Right atrium auricular region (tissue), 2 donors: ENCODE measurements at regions not wholly inside any gene's neighbourhood (a gene's known extent, or its start where the extent isn't known, plus 50 kb on each side); places are given as distances from the start of the nearest gene placed in this dataset.

Source experiments
- DNase-seq: peaks from one replicate; pipeline ENCODE4 v3.0.0-alpha.2; 2019; ENCODE audit warnings: low spot score
- H3K27ac ChIP-seq, 2 donors: fragments of 200-600 bp; sonication (generic); 1 replicate in 1 of 2; 2 replicates in 1 of 2; pipeline ENCODE4 v1.5.1; 2016 to 2019
- H3K27me3 ChIP-seq, 2 donors: fragments of 200-600 bp; sonication (generic); one replicate each; pipeline versions ENCODE4 v1.5.1 to v1.6.0; 2017 to 2019
- H3K36me3 ChIP-seq: fragments of 200-600 bp; sonication (generic); one replicate; pipeline ENCODE4 v1.5.1; 2016
- H3K4me1 ChIP-seq, 2 donors: fragments of 200-600 bp; sonication (generic); one replicate each; pipeline versions ENCODE4 v1.5.1 to v1.6.0; 2017 to 2019
- H3K4me3 ChIP-seq, 2 donors: fragments of 200-600 bp; sonication (generic); 1 replicate in 1 of 2; 2 replicates in 1 of 2; pipeline ENCODE4 v1.5.1; 2017 to 2019; ENCODE audit warnings: mild to moderate bottlenecking in 1 of 2, moderate library complexity in 1 of 2
- H3K9me3 ChIP-seq, 2 donors: fragments of 200-600 bp; sonication (generic); one replicate each; pipeline ENCODE4 v1.5.1; 2019
- CTCF ChIP-seq, 2 donors: fragments of 200-600 bp; sonication (generic); IDR thresholded peaks; one replicate each; pipeline ENCODE4 v1.5.1; 2019; ENCODE audit warnings: antibody characterized with exemption in 2 of 2

DNA sequence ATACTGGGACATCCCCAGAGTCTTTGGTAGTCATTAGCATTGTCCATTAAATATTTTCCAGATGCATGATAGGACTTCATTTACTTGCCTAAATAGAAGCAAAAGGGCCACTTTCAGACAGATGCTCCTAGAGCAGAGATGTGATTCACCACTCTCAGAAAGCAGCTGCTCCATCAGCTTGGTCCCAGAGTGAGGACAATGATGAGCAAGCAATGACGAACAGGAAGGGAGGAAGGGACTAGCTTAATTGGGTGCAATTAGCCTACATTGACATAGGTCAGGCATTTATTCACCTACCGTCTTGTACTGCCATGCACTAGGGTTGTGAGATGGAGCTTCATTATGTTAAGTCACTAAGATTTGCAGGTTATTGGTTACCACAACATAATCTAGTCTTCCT is 85.1 kb upstream of the PLXNA2 start:
- H3K4me1 ChIP-seq = no peaks in the 10 kb centered on the region
- no peaks in the 10 kb centered on the region for H3K36me3 ChIP-seq
- no peaks in the 10 kb centered on the region for H3K9me3 ChIP-seq
- H3K27me3 ChIP-seq = no peaks in the 10 kb centered on the region
- no peak overlapping the region for H3K27ac ChIP-seq
- no peak overlapping the region for H3K4me3 ChIP-seq
- DNase-seq = no peak
- no peak for TF ChIP-seq CTCF (IDR thresholded peaks at IDR 0.05)

DNA sequence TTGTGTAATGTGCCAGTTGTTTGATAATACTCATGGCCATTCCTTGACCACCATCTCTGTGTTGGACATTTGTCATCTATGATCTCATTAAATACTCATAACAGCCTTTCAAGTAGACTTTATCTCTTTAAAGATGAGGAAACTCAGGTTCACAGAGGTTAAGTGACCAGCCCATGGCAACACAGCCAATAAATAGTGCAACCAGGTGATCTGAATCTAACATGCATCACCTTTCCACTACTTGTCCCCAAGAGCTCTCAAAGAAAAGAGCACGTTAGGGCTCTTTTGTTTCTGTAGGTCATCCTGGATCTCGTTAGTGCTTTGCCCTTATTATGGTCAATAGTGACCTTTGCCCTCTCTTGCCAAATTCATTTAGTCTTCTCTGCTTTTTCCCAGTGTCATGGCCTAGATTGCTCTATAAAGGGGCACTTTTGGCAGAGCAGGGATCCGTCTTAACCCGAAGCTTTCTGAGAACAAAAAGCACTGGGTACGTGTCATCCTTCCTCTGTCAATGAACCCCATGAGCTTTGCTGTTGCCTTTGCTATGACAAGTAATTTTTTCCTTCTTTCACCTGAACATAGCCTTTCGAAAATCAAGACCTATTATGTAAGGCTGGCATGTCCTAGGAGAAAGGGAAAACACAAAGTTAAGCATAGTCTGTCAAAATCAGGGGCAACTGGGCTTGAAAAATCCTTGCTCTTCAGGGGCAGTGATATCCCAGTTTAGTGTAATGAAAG is 88.0 kb upstream of the PLXNA2 start:
- no peak overlapping the region for H3K4me3 ChIP-seq
- no peak for DNase-seq
- no peaks in the 10 kb centered on the region for H3K27me3 ChIP-seq
- no peak for TF ChIP-seq CTCF (IDR thresholded peaks at IDR 0.05)
- no peaks in the 10 kb centered on the region for H3K9me3 ChIP-seq
- no peaks in the 10 kb centered on the region for H3K4me1 ChIP-seq
- no peak overlapping the region for H3K27ac ChIP-seq
- no peaks in the 10 kb centered on the region for H3K36me3 ChIP-seq

GRCh38 chr1:208332774-208333126 is 88.6 kb upstream of the PLXNA2 start:
- Histone ChIP-seq H3K4me3 (no peak overlapping the region), H3K9me3 (no peaks in the 10 kb centered on the region), H3K27me3 (no peaks in the 10 kb centered on the region), H3K36me3 (no peaks in the 10 kb centered on the region), H3K27ac (no peak overlapping the region), H3K4me1 (no peaks in the 10 kb centered on the region)
- no peak for DNase-seq
- TF ChIP-seq CTCF (IDR thresholded peaks at IDR 0.05) = no peak

- Histone ChIP-seq H3K27ac (no peak overlapping the region), H3K4me3 (no peak overlapping the region), H3K36me3 (no peaks in the 10 kb centered on the region), H3K4me1 (no peaks in the 10 kb centered on the region), H3K9me3 (no peaks in the 10 kb centered on the region), H3K27me3 (no peaks in the 10 kb centered on the region)
- TF ChIP-seq CTCF (IDR thresholded peaks at IDR 0.05) = no peak
- DNase-seq = no peak
Observed at GRCh38 chr1:208333676-208334075, 89.5 kb upstream of the PLXNA2 start.

DNA sequence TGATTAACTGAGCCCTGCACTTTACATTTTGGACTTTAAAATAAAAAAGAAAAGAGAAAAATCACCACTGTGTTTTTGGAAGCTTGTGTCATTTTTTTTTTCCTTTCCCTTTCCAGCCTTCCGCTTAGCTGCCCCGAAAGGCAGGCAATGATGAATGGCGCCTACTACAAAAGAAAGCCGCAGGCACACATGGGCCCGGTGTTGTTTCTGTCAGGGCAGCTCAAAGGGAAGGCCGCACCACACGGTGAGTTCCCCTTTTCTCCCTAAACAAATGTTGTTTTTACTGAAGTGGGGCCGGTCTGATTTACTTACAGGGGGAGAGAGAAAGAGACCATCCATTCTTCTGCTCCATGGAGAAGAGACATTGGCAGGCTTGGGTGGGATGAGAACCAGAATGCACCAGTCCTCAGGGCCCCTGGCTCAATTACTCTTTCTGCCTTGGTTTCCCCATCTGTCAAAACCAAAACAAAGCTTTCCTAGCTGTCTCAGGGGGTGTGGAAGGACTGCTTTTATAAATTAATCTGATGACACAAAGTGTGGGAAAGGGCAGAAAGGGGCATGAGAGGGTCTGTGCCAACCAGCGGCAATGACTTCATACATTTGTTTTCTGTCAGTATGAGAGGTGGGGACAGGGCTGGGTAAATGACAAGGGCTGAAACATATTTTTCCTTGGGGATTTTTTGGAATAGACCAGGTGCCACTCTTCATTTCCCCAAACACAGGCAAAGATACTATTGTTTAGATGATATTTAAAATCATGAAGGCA is 91.4 kb upstream of the PLXNA2 start:
- Histone ChIP-seq H3K4me3 (no peak overlapping the region), H3K27me3 (no peaks in the 10 kb centered on the region), H3K4me1 (no peaks in the 10 kb centered on the region), H3K36me3 (no peaks in the 10 kb centered on the region), H3K27ac (no peak overlapping the region), H3K9me3 (no peaks in the 10 kb centered on the region)
- DNase-seq = no peak
- no peak for TF ChIP-seq CTCF (IDR thresholded peaks at IDR 0.05)
